Activated naive CD4-positive, alpha-beta T cell treated with anti-CD3 and anti-CD28 coated beads, Interleukin-2, amount 10 ng/mL, durations not matched to agents 7 days and 5 days (primary cell): ENCODE measurements at regions not wholly inside any gene's neighbourhood (a gene's known extent, or its start where the extent isn't known, plus 50 kb on each side); places are given as distances from the start of the nearest gene placed in this dataset.
"Not testable (repeated sequence)": the region's sequence is repeated elsewhere in the genome, so short reads cannot be mapped to it uniquely, and the experiment has no call there.

Source experiments
- CTCF ChIA-PET: fragments of 350-600 bp; sonication (Branson Sonifier 250); formaldehyde crosslinking; loops from one replicate; lab custom pipeline; 2021; ENCODE audit warnings: antibody characterized with exemption; lab: Charles Lee
- DNase-seq: peaks from one replicate; pipeline ENCODE4 v3.0.0-alpha.2; 2020
- H3K27ac Mint-ChIP-seq: one replicate; pipeline ENCODE4 v1.8.0; 2021; ENCODE audit warnings: mild to moderate bottlenecking, moderate library complexity, mixed read lengths
- H3K27me3 Mint-ChIP-seq: one replicate; pipeline ENCODE4 v1.8.0; 2021; ENCODE audit warnings: mild to moderate bottlenecking, mixed read lengths
- H3K36me3 Mint-ChIP-seq: one replicate; pipeline ENCODE4 v1.8.0; 2021; ENCODE audit warnings: mixed read lengths
- H3K4me1 Mint-ChIP-seq: one replicate; pipeline ENCODE4 v1.8.0; 2021; ENCODE audit warnings: mixed read lengths
- H3K4me3 Mint-ChIP-seq: one replicate; pipeline ENCODE4 v1.8.0; 2021; ENCODE audit warnings: mild to moderate bottlenecking, moderate library complexity, mixed read lengths
- H3K9me3 Mint-ChIP-seq: one replicate; pipeline ENCODE4 v1.8.0; 2021; ENCODE audit warnings: mixed read lengths

DNA sequence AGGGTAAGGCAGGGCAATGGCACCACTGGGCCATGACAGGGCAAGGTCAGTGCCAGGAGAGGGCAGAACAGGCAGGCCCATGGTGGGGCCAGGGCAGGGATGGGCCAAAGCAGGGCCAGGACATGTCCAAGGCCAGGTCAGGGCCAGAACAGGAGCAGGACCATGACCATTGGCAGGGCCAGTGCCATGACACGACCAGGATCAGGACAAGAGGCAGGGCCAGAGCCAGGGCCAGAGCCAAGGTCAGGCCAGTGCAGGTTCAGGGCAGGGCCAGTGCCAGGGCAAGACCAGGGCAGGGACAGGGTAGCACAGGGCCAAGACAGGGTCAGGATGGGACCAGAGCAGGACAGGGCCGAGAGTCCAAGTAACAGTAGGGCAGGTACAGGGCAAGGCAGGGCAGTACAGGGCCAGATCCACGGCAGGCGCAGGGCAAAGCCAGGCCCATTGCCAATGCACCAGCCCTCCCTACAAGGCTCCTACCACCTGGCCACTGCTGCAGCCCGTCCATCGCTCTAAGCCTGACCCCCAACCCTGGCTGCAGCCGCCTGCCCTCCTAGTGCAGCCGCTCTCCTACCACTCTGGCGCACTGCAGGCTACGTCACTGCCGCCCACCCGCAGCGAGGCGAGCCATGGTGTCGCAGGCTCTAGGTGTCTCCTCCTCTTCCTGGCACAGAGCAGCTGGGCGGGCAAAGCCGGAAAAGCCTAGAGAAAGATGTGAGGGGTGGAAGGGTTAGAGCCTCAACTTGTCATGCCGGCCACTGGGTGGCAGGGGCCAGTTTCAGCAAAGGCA lies 2876.3 kb downstream of the RPIA start:
- H3K4me1 Mint-ChIP-seq, H3K4me3 Mint-ChIP-seq, CTCF ChIA-PET, H3K27me3 Mint-ChIP-seq, DNase-seq, H3K27ac Mint-ChIP-seq, H3K9me3 Mint-ChIP-seq, H3K36me3 Mint-ChIP-seq: not testable (repeated sequence)

DNA sequence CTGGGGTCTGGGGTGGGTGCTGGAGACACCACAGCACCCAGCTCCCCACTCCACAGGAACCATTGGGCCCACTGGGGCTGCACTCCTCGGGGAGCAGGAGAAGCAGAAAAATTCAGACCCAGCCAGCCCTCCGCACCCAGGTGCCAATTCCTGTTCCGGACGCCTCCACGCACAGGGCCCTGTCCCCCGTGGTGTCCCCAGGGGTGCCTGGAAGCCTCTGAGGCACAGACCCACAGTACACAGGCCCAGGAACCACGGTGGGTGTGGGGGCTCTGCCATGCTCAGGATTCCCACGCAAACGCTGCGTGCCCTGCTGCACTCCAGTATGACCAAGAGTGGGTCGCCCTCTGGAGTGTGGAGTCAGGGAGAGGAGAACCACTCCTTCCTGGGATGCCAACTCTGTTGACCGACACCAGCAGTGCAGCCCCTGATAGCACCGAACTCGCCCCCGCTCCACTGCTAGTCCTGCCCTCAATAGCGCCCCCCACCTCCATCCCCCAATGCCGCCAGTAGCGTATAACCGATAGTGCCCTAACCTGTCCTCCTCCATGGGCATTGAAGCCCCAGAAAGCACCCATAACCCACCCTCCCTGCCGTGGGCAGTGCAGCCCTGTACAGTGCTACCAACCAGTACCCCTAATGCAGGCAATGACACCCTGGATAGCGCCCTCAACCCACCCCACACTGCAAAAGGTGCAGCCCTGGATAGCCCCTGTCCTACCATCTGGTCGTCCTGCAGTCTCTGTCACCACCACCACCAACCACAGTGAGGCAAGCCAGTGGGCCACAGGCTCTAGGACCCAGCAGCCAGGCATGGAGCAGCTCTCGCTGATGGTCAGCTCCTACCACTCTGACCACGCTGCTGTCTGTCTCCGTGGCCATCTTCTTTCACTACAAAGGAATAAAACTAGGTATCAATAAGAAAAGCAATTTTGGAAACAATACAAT lies 2877.2 kb downstream of the RPIA start:
- DNase-seq, H3K36me3 Mint-ChIP-seq, H3K4me1 Mint-ChIP-seq, CTCF ChIA-PET, H3K27ac Mint-ChIP-seq, H3K9me3 Mint-ChIP-seq, H3K27me3 Mint-ChIP-seq, H3K4me3 Mint-ChIP-seq: not testable (repeated sequence)

DNA sequence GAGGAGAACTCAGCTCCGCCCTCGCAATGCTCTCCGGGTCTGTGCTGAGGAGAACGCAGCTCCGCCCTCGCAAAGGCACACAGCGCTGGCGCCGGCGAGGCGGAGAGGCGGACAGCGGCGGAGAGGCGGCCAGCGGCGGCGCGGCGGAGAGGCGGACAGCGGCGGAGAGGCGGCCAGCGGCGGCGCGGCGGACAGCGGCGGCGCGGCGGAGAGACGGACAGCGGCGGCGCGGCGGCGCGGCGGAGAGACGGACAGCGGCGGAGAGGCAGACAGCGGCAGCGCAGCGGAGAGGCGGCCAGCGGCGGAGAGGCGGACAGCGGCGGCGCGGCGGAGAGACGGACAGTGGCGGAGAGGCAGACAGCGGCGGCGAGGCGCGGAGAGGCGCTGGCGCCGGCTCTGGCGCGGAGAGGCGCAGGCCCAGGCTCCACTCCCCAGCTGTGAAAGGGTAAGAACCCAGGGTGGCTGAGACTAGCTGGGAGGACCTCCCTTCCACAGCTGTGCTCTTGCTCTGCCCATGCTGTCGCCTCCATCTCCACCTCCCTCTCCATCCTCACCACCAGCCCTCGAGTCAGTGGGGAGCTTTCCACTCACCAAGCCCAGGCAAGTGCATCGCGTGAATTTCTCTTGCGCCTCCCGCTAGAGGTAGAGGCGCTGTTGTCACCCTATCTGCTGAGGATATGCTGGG lies 2879.9 kb downstream of the RPIA start:
- CTCF ChIA-PET, H3K9me3 Mint-ChIP-seq, H3K4me3 Mint-ChIP-seq, H3K4me1 Mint-ChIP-seq, DNase-seq, H3K27me3 Mint-ChIP-seq, H3K27ac Mint-ChIP-seq, H3K36me3 Mint-ChIP-seq: not testable (repeated sequence)

DNA sequence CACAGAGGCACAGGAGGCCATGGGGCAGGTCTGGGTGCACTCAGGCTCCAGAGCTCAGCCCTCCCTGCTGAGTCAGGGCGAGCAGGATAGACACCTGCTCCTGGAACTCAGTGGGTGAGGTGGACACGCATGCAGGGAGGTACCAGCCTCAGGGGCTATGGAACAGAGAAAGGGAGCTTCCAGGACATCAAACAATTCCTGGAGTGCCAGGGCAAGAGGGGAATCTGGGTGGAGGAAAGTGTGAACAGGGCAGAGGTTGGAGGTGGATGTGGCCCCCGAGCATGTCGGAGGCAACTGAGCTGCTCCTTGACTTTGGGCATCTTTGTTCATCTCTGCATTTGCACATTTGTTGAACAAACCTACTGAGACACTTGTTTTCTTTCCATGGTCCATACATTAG lies 2881.5 kb downstream of the RPIA start:
- H3K9me3 Mint-ChIP-seq, H3K36me3 Mint-ChIP-seq, H3K4me1 Mint-ChIP-seq, H3K27me3 Mint-ChIP-seq, DNase-seq, H3K27ac Mint-ChIP-seq, H3K4me3 Mint-ChIP-seq, CTCF ChIA-PET: not testable (repeated sequence)

DNA sequence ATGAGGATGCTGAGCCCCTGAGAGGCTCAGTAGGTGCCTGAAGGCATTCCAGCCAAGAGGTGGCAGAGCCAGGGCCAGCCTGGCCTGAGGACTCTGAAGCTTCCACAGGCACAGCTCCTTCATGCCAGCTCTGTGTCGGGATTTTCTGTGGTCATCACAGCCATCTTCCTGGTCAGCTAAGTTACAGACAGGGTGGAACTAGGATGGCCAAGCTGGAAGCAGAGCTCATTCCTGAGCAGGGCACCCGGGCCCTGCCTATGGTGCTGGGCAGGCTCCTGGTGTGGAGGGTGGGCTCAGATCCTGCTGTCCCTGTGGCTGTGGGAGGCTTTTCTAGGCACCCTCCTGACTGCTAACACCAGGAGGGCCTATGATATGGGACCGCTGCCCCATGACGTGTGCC lies 2882.3 kb downstream of the RPIA start:
- H3K9me3 Mint-ChIP-seq, H3K27ac Mint-ChIP-seq, H3K36me3 Mint-ChIP-seq, CTCF ChIA-PET, H3K4me1 Mint-ChIP-seq, H3K27me3 Mint-ChIP-seq, DNase-seq, H3K4me3 Mint-ChIP-seq: not testable (repeated sequence)

DNA sequence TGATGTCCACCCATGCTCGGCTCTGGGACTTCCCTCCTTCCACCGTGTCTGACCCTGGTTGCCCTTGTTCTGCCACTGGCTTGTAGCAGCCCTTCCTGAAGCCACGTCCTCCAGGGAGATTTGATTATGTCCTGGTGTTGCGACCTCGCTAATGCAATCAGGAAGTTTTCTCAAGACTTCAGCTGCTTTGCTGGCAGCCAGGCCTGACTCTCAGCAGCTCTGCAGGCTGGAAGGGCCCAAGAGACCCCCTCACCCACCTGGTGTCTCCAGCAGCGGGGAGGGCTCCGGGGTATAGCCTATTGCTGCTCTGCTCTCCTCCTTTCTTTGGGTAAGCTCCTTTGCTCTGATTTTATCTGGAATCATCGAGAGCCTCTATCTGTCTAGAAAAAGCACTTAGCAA lies 2882.8 kb downstream of the RPIA start:
- H3K27me3 Mint-ChIP-seq, H3K36me3 Mint-ChIP-seq, H3K27ac Mint-ChIP-seq, H3K4me3 Mint-ChIP-seq, H3K4me1 Mint-ChIP-seq, H3K9me3 Mint-ChIP-seq, CTCF ChIA-PET, DNase-seq: not testable (repeated sequence)

DNA sequence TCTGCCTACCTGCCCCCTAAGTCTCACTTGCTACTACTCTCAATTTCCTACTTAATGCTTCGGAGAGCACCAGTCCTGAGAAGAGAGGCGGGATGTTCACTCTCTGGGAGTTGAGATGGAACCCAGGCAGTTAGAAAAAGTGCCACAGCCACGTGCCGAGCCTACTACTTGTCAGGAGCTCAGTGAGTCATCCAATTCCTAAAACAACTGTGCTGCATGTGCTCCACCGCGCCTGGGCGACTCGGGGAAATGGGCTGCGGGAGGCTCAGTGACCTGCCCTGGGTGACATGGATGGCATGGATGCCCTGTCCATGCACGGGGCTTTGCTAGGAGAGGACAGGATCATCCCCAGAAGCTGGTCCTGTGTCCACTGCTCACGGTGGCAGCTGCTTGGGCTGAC lies 2884.2 kb downstream of the RPIA start:
- H3K27me3 Mint-ChIP-seq, H3K4me3 Mint-ChIP-seq, H3K27ac Mint-ChIP-seq, H3K36me3 Mint-ChIP-seq, H3K4me1 Mint-ChIP-seq, H3K9me3 Mint-ChIP-seq, CTCF ChIA-PET, DNase-seq: not testable (repeated sequence)

DNA sequence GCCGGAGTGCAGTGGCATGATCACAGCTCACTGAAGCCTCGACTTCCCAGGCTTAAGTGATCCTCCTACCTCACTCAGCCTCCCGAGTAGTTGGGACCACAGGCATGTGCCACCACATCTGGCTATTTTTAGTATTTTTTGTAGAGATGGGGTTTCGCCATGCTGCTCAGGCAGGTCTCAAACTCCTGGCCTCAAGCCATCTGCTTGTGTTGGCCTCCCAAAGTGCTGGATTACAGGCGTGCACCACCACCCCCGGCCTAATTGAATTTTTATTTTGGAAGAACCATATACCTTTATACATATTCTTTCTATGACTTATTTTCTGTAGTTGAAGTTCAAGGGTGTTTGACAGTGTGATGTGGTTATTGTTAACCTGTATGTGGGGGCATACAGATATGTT lies 2885.9 kb downstream of the RPIA start:
- H3K36me3 Mint-ChIP-seq, H3K27ac Mint-ChIP-seq, H3K4me3 Mint-ChIP-seq, H3K4me1 Mint-ChIP-seq, DNase-seq, H3K9me3 Mint-ChIP-seq, H3K27me3 Mint-ChIP-seq, CTCF ChIA-PET: not testable (repeated sequence)

DNA sequence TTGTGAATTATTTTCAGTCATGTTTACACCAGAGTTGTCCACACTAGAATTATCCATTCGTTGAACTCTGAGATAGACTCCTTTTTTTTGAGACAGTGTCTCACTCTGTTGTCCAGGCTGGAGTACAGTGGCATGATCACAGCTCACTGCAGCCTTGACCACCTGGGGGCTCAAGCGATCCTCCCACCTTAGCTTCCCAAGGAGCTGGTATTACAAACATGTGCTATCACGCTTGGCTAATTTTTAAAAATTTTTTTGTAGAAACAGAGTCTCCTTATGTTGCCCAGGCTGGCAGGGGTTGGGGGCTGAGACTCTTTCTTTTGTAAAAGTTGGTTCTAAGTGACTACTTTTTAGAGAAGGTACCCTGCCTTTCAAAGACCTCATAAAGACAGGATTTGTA lies 2887.2 kb downstream of the RPIA start:
- H3K4me1 Mint-ChIP-seq, H3K9me3 Mint-ChIP-seq, CTCF ChIA-PET, H3K36me3 Mint-ChIP-seq, DNase-seq, H3K27ac Mint-ChIP-seq, H3K27me3 Mint-ChIP-seq, H3K4me3 Mint-ChIP-seq: not testable (repeated sequence)

DNA sequence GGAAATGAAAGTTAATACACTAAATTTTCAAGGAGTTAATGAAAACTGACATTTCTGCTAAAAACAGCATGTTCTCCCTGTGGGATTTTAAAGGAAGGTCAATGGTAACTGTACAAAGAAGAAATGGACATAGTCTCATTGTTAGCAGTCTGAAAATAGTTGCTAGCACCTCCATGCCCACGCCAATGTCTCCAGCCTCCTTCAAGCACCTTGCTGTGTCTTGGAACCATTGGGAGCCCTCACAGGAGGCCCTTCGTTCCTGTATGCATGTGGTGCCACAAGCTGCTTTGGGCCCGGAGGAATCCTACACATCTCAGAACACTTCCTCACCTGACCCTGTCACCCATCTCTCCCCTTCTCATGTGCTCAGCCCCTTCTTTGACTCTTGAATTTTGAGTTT lies 2888.1 kb downstream of the RPIA start:
- H3K4me3 Mint-ChIP-seq, H3K27ac Mint-ChIP-seq, H3K36me3 Mint-ChIP-seq, DNase-seq, H3K9me3 Mint-ChIP-seq, CTCF ChIA-PET, H3K4me1 Mint-ChIP-seq, H3K27me3 Mint-ChIP-seq: not testable (repeated sequence)

DNA sequence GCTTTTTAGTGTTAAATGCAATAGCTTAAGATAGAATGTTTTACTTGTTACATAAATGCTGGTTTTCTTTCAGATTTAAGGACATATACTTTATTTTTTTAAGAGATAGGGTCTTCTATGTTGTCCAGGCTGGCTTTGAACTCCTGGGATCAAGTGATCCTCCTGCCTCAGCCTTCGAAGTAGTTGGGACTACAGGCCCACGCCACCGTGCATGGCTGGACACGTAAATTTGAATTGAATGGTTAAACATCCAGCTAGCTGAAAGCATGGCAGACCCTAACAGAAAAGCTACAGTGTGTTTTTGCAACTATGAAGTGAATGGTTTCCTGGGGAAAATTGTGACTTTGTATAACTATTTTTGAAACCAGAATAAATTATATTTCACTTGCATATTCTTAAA lies 2888.6 kb downstream of the RPIA start:
- CTCF ChIA-PET, result not testable (repeated sequence)

DNA sequence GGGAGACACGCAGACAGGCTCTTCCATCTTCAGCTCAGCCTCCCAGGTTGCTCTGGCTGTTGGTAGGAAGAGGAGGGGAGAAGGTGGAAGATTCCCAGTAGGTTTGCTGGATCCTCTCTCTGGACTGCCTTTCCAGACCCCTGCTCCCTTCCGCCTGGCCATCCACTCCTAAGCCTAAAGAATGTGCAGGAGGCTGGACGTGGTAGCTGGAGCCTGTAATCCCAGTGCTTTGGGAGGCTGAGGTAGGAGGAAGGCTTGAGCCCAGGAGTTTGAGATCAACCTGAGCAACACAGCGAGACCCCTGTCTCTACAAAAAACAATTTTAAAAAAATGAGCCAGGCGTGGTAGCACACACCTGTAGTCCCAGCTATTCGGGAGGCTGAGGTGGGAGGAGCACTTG lies 2895.6 kb downstream of the RPIA start:
- H3K4me3 Mint-ChIP-seq, H3K27ac Mint-ChIP-seq, H3K36me3 Mint-ChIP-seq, CTCF ChIA-PET, H3K27me3 Mint-ChIP-seq, DNase-seq, H3K4me1 Mint-ChIP-seq: not testable (repeated sequence)
- H3K9me3 Mint-ChIP-seq, result peaks cover 12% of the 10 kb centered on the region

More for the DNA sequence above, 2888.6 kb downstream of the RPIA start:
- H3K9me3 Mint-ChIP-seq, H3K36me3 Mint-ChIP-seq, H3K27ac Mint-ChIP-seq, H3K4me1 Mint-ChIP-seq, DNase-seq, H3K27me3 Mint-ChIP-seq, H3K4me3 Mint-ChIP-seq: not testable (repeated sequence)

DNA sequence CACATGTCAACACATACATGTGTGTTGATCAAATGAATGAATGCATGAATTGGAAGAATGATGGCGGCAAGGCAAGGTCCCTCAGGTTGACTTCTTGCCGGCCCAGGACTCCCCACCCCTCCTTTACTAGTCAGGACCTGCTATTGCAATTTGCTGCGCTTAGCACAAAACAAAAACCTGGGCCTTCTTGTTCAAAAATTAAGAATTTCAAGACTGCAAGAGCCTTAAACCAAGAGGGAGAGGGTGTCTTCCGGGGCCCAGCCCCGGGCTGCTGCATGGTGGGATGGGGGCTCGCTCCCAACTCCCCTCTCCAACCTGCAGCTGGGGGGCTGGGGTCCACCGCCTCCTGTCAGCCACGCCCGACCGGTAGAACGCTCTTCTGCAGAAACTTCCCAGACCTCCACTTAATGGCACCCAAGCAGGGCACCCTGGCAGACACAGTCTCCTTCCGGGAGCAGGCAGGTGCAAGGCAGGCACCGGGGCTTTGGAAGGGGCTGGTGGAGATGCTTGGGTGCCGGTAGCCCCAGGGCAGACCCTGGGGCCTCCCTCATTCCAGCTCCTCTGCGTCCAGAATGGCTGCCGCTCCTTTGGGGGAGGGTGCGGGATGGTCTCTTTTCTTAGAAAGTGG lies 2896.5 kb downstream of the RPIA start:
- CTCF ChIA-PET, H3K27me3 Mint-ChIP-seq, H3K4me3 Mint-ChIP-seq, H3K4me1 Mint-ChIP-seq, H3K36me3 Mint-ChIP-seq, DNase-seq, H3K27ac Mint-ChIP-seq: not testable (repeated sequence)
- H3K9me3 Mint-ChIP-seq, result peaks cover 16% of the 10 kb centered on the region

DNA sequence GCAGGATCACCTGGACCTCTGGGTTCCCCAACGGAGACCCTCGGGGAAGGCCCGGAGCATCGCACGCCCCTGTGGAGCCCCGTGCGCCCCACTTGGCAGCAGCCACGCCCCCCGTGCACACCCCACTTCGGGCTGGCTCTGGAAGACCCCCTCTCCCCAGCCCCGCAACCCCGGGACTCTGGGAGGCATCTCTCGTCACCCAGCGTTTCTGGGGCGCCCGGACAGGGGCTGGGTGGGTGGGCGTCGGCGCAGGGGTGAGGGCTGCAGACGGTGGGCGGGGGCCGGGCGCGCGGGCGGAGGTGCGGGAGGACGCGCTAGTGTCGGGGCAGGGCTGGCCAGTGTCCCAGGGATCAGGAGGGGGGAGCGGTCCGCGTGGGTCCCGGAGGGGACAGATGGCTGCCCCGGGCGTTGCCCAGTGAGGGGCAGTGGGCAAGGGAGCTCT lies 2897.3 kb downstream of the RPIA start:
- H3K36me3 Mint-ChIP-seq, DNase-seq, H3K4me3 Mint-ChIP-seq, H3K27ac Mint-ChIP-seq, H3K27me3 Mint-ChIP-seq, CTCF ChIA-PET, H3K4me1 Mint-ChIP-seq: not testable (repeated sequence)
- peaks cover 16% of the 10 kb centered on the region for H3K9me3 Mint-ChIP-seq
